A549 (cell line): ENCODE measurements at regions not wholly inside any gene's neighbourhood (a gene's known extent, or its start where the extent isn't known, plus 50 kb on each side); places are given as distances from the start of the nearest gene placed in this dataset.

Source experiments
- ATAC-seq, 2 experiments: fragments of 200-7000 bp in 1 of 2; fragments of >200 bp in 1 of 2; cut with Nextera tagmentation in 1 of 2; cut with Tn5 transposase in 1 of 2; 3 replicates each; pipeline versions ENCODE4 v1.8.0 to v1.9.1; 2018 to 2020; ENCODE audit warnings: mild to moderate bottlenecking in 1 of 2, moderate library complexity in 1 of 2
- CTCF ChIA-PET: fragments of 300-600 bp; sonication (Branson Sonifier 250); formaldehyde crosslinking; extraction: SDS; loops from one replicate; lab custom pipeline; 2021; ENCODE audit warnings: antibody characterized with exemption, inconsistent platforms; lab: Yijun Ruan, JAX
- POLR2A ChIA-PET: fragments of 350-600 bp; formaldehyde crosslinking; extraction: SDS; loops from one replicate; lab custom pipeline; 2021; ENCODE audit warnings: antibody characterized with exemption, inconsistent platforms; lab: Yijun Ruan, JAX
- DNase-seq, 2 experiments: peaks; one replicate each; pipeline versions ENCODE4 v3.0.0 to v3.0.0-alpha.2; 2011 to 2016; ENCODE audit warnings: low read depth in 1 of 2, low spot score in 1 of 2
- FAIRE-seq: peaks from 2 replicates; lab custom pipeline; 2011; peaks lifted over from hg19 to GRCh38; lab: Jason Lieb, UNC
- H3K27ac ChIP-seq, 2 experiments: fragments of >200 bp; sonication (Bioruptor Twin); formaldehyde crosslinking; 3 replicates each; pipeline ENCODE4 v1.5.1; 2016 to 2017
- H3K4me1 ChIP-seq: fragments of >200 bp; sonication (Bioruptor Twin); formaldehyde crosslinking; 3 replicates; pipeline ENCODE4 v1.6.1; 2016
- H3K4me2 ChIP-seq: fragments of >200 bp; sonication (Bioruptor Twin); formaldehyde crosslinking; 3 replicates; pipeline ENCODE4 v1.6.1; 2016
- H3K4me3 ChIP-seq: fragments of >200 bp; sonication (Bioruptor Twin); formaldehyde crosslinking; 3 replicates; pipeline ENCODE4 v1.5.1; 2016
- H3K9me3 ChIP-seq: fragments of >200 bp; sonication (Bioruptor Twin); formaldehyde crosslinking; 3 replicates; pipeline ENCODE4 v1.6.1; 2016
- BCL3 ChIP-seq: fragments of >200 bp; sonication (Bioruptor Twin); formaldehyde crosslinking; IDR thresholded peaks from 3 replicates; pipeline ENCODE4 v1.6.1; 2016
- BHLHE40 ChIP-seq: IDR thresholded peaks from 2 replicates; pipeline ENCODE4 v1.6.1; 2012; ENCODE audit warnings: low read depth, low read length, inconsistent platforms
- CBX2 ChIP-seq: fragments of 200-600 bp; sonication (generic); IDR thresholded peaks from 2 replicates; pipeline ENCODE4 v1.6.1; 2016; ENCODE audit warnings: low read depth, mild to moderate bottlenecking, borderline replicate concordance
- CHD2 ChIP-seq: fragments of 150-350 bp; IDR thresholded peaks from 2 replicates; pipeline ENCODE4 v1.6.1; 2014; ENCODE audit warnings: low read length; ENCODE audit not compliant: partially characterized antibody
- CTCF ChIP-seq: fragments of >200 bp; sonication (Bioruptor Twin); formaldehyde crosslinking; IDR thresholded peaks from 3 replicates; pipeline ENCODE4 v1.5.1; 2016
- EHF ChIP-seq: fragments of 250-450 bp; sonication (Bioruptor Pico); IDR thresholded peaks from 2 replicates; pipeline ENCODE4 v1.5.0; 2020; ENCODE audit warnings: mild to moderate bottlenecking
- EP300 ChIP-seq, 2 experiments: fragments of >200 bp; sonication (Bioruptor Twin); formaldehyde crosslinking; IDR thresholded peaks; 2 replicates in 1 of 2; 3 replicates in 1 of 2; pipeline ENCODE4 v1.6.1; 2016 to 2017
- ESRRA ChIP-seq: fragments of 150-350 bp; IDR thresholded peaks from 2 replicates; pipeline ENCODE4 v1.6.1; 2014; ENCODE audit warnings: mild to moderate bottlenecking, low read length, borderline replicate concordance
- FOSB ChIP-seq: fragments of 250-450 bp; sonication (Bioruptor Pico); IDR thresholded peaks from 2 replicates; pipeline ENCODE4 v1.5.0; 2020; ENCODE audit warnings: mild to moderate bottlenecking, moderate library complexity
- GATA3 ChIP-seq: IDR thresholded peaks from 2 replicates; pipeline ENCODE4 v1.6.1; 2012; ENCODE audit warnings: borderline replicate concordance
- HOXA7 ChIP-seq: fragments of 250-450 bp; sonication (Bioruptor Pico); IDR thresholded peaks from 2 replicates; pipeline ENCODE4 v1.5.0; 2020; ENCODE audit warnings: mild to moderate bottlenecking, moderate library complexity
- JUNB ChIP-seq: fragments of >200 bp; sonication (Bioruptor Twin); formaldehyde crosslinking; IDR thresholded peaks from 2 replicates; pipeline ENCODE4 v1.6.1; 2016
- KDM1A ChIP-seq: fragments of 200-600 bp; sonication (generic); IDR thresholded peaks from 2 replicates; pipeline ENCODE4 v1.6.1; 2016; ENCODE audit warnings: low read depth, mild to moderate bottlenecking
- MAFK ChIP-seq: fragments of 450-650 bp; IDR thresholded peaks from 2 replicates; pipeline ENCODE4 v1.6.1; 2014; ENCODE audit not compliant: partially characterized antibody
- MAZ ChIP-seq: fragments of 150-350 bp; IDR thresholded peaks from 2 replicates; pipeline ENCODE4 v1.6.1; 2014; ENCODE audit warnings: antibody characterized with exemption, low read depth, low read length, borderline replicate concordance
- NPAS2 ChIP-seq: fragments of 250-450 bp; sonication (Bioruptor Pico); IDR thresholded peaks from 2 replicates; pipeline ENCODE4 v1.8.0; 2022; ENCODE audit warnings: mild to moderate bottlenecking, moderate library complexity, borderline replicate concordance
- PHF8 ChIP-seq: fragments of 200-600 bp; sonication (generic); IDR thresholded peaks from 2 replicates; pipeline ENCODE4 v1.6.1; 2016; ENCODE audit warnings: low read depth, mild to moderate bottlenecking, antibody characterized with exemption, moderate library complexity, borderline replicate concordance
- POLR2A ChIP-seq: IDR thresholded peaks from 2 replicates; pipeline ENCODE4 v1.6.1; 2012; ENCODE audit warnings: mild to moderate bottlenecking, low read length
- POLR2AphosphoS2 ChIP-seq: conservative IDR thresholded peaks from 2 replicates; pipeline ENCODE4 v1.6.1; 2012; ENCODE audit warnings: low read length, improper control_type of control experiment, inconsistent platforms
- RAD21 ChIP-seq, 2 experiments: fragments of >200 bp in 1 of 2; sonication (Bioruptor Twin) in 1 of 2; formaldehyde crosslinking in 1 of 2; IDR thresholded peaks in 1 of 2; conservative IDR thresholded peaks in 1 of 2; 2 replicates in 1 of 2; 3 replicates in 1 of 2; pipeline ENCODE4 v1.6.1; 2012 to 2018; ENCODE audit warnings: inconsistent platforms in 1 of 2
- REST ChIP-seq: fragments of 200-600 bp; sonication (generic); IDR thresholded peaks from 2 replicates; pipeline ENCODE4 v1.6.1; 2016; ENCODE audit warnings: antibody characterized with exemption, mild to moderate bottlenecking, moderate library complexity
- RFX5 ChIP-seq: fragments of 450-650 bp; IDR thresholded peaks from 2 replicates; pipeline ENCODE4 v1.7.1; 2014; ENCODE audit warnings: antibody characterized with exemption, mild to moderate bottlenecking, moderate library complexity
- SMC3 ChIP-seq: fragments of >200 bp; sonication (Bioruptor Twin); formaldehyde crosslinking; IDR thresholded peaks from 3 replicates; pipeline ENCODE4 v1.6.1; 2018; ENCODE audit warnings: inconsistent platforms
- TP53 ChIP-seq: fragments of 250-450 bp; sonication (Bioruptor Pico); IDR thresholded peaks from 2 replicates; pipeline ENCODE4 v1.5.0; 2021; ENCODE audit warnings: mild to moderate bottlenecking, moderate library complexity
- USF2 ChIP-seq: fragments of 450-650 bp; IDR thresholded peaks from 2 replicates; pipeline ENCODE4 v1.6.1; 2014; ENCODE audit warnings: antibody characterized with exemption
- ZNF302 ChIP-seq: fragments of 250-450 bp; sonication (Bioruptor Pico); IDR thresholded peaks from 2 replicates; pipeline ENCODE4 v1.9.0; 2021; ENCODE audit warnings: inconsistent platforms, mild to moderate bottlenecking, moderate library complexity
- ZSCAN20 ChIP-seq: fragments of 250-450 bp; sonication (Bioruptor Pico); IDR thresholded peaks from 2 replicates; pipeline ENCODE4 v1.8.0; 2022; ENCODE audit warnings: mild to moderate bottlenecking, moderate library complexity
- WGBS: methylation state at CpG from one replicate; pipeline ENCODE4 v1.1.6; 2017; ENCODE audit errors: missing lambda C conversion rate; 5-methylcytosine and 5-hydroxymethylcytosine counted together

GRCh38 chr1:22241811-22242210, 98.9 kb upstream of the WNT4 start:
- no peaks in the 10 kb centered on the region for H3K9me3 ChIP-seq
- no peak for FAIRE-seq
- H3K4me3 ChIP-seq: no peak overlapping the region
- TF ChIP-seq HOXA7 (CRISPR knock-in tag) (no peak), EHF (CRISPR knock-in tag) (no peak), EP300 (IDR thresholded peaks at IDR 0.05) (no peak), NPAS2 (CRISPR knock-in tag) (no peak), GATA3 (no peak), POLR2A (no peak), CTCF (no peak), REST (no peak), MAFK (no peak), BHLHE40 (no peak), ZNF302 (CRISPR knock-in tag) (no peak), BCL3 (no peak), CHD2 (no peak), TP53 (no peak), JUNB (no peak)
- no peak for ATAC-seq
- no peak for DNase-seq
- ChIA-PET CTCF (no interaction called here), POLR2A (no interaction called here)
- no peak overlapping the region for H3K27ac ChIP-seq
- 90% methylated on average over 3 of the region's 9 CpGs for whole genome bisulfite sequencing
- no peaks in the 10 kb centered on the region for H3K4me1 ChIP-seq
- no peak overlapping the region for H3K4me2 ChIP-seq

GRCh38 chr1:22245100-22245650, 102.3 kb upstream of the WNT4 start:
- no peak for ATAC-seq
- DNase-seq: no peak
- no peak for FAIRE-seq
- POLR2A ChIA-PET: no interaction called here
- CTCF ChIA-PET: no interaction called here
- Histone ChIP-seq H3K27ac (no peak overlapping the region), H3K4me2 (no peak overlapping the region), H3K4me1 (no peaks in the 10 kb centered on the region)
- TF ChIP-seq RFX5 (no peak), PHF8 (no peak), MAZ (no peak), ZSCAN20 (CRISPR knock-in tag) (no peak), SMC3 (no peak), KDM1A (no peak), ESRRA (no peak), BHLHE40 (no peak), CBX2 (no peak), USF2 (no peak), FOSB (CRISPR knock-in tag) (no peak), HOXA7 (CRISPR knock-in tag) (no peak), POLR2A (no peak), ZNF302 (CRISPR knock-in tag) (no peak), POLR2AphosphoS2 (no peak), RAD21 (conservative IDR thresholded peaks at IDR 0.05 in 1 of 2, IDR thresholded peaks at IDR 0.05 in 1 of 2) (no peak), CHD2 (no peak)
- TF ChIP-seq, all 56 proteins: peak for 0
- H3K9me3 ChIP-seq: no peaks in the 10 kb centered on the region
- H3K4me3 ChIP-seq: no peak overlapping the region
- WGBS: 77% methylated on average over 8 of the region's 9 CpGs
